ENCODE measurements at regions not wholly inside any gene's neighbourhood (a gene's known extent, or its start where the extent isn't known, plus 50 kb on each side); places are given as distances from the start of the nearest gene placed in this dataset.

- no peak for FAIRE-seq
These were observed 673.7 kb downstream of the CDH8 start for GRCh38 chr16:61362585-61362984.

DNA sequence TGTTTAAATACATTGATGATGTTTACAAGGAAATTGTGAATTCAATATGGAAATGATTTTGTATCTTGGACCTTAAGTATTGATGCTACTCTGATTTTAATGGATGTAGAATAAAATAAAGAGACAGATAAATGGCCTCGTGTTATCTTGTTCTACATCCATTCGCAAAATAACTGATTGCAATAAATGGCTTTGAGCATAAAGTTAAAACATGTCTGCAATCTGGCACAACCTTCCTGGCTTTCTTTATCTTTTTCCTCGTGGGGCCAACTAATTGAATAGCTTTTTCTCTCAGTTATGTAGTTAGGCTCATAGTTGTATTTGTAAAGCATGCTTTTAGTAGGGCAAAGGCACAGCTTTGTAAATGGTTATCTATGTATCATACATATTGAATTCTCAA is 691.4 kb downstream of the CDH8 start:
- DNase-seq (ENCODE audit: insufficient read length, low spot score) (no peak), FAIRE-seq (no peak)

More at GRCh38 chr16:61362585-61362984, 673.7 kb downstream of the CDH8 start:
- no peak for DNase-seq (ENCODE audit: insufficient read length, low spot score)

- DNase-seq (ENCODE audit: insufficient read length, low spot score) (no peak), FAIRE-seq (no peak)
These were observed 703.8 kb downstream of the CDH8 start for GRCh38 chr16:61332461-61332860.

- FAIRE-seq (no peak), DNase-seq (ENCODE audit: insufficient read length, low spot score) (no peak)
These were observed 712.2 kb downstream of the CDH8 start for GRCh38 chr16:61324044-61324443.

DNA sequence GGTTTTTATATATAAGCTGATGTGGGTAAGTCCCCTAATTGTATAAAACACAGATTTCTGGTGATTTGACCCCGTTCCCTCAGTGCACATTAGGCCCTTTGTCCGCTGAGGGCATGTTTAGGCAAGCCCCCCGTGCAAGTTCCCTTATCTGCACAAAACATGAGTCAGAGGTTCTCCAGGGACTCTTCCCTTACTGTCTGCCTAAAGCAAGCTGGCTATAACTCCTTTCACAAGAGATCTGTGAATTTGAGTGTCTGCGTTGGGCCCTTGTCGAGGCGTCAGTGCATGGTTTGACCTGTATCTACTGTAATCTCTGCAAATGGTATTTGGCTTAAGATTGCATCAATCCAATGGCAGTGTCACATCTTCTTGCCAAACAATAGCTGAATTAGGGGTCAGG is 712.8 kb downstream of the CDH8 start:
- no peak for DNase-seq (ENCODE audit: insufficient read length, low spot score)
- no peak for FAIRE-seq

- DNase-seq (ENCODE audit: insufficient read length, low spot score) (no peak), FAIRE-seq (no peak)
These were observed 715.4 kb downstream of the CDH8 start for GRCh38 chr16:61320791-61321190.

DNA sequence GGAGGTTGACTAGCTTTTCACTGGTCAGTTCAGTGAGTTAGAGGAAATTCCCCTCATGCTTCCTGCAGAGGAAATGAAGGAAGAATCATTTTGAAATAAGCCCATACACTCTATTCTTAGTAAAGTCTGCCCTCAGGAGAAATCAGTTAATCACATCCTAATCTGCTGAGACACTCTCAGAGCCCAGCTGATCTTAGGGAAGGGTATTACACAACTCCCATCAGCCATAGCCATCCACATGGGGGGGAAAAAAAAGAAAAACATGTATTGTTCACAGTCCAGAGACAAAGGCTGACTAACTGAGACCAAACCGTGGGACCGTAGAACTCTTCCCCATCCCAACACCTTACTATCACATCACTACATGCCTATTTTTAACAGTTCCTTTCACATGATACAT is 722.3 kb downstream of the CDH8 start:
- FAIRE-seq (no peak), DNase-seq (ENCODE audit: insufficient read length, low spot score) (no peak)

DNA sequence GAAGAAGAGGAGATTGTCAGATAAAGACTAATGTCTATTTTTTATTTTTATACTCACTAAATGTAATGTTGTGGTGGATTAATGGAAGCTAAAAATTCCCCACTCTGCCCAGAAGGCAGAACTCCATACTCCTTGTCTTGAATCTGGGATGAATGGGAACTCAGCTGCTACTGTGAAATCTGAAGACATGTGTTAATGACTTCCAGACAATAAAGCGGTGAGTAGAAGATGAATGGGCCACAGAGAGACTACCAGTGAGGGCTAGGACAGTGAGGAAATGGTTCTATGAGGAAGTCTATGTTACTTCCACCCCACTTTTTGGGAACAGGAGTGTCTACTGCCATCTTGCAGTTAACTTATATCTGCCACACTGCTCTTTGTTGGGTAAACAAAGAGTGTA is 726.9 kb downstream of the CDH8 start:
- no peak for FAIRE-seq
- no peak for DNase-seq (ENCODE audit: insufficient read length, low spot score)

DNA sequence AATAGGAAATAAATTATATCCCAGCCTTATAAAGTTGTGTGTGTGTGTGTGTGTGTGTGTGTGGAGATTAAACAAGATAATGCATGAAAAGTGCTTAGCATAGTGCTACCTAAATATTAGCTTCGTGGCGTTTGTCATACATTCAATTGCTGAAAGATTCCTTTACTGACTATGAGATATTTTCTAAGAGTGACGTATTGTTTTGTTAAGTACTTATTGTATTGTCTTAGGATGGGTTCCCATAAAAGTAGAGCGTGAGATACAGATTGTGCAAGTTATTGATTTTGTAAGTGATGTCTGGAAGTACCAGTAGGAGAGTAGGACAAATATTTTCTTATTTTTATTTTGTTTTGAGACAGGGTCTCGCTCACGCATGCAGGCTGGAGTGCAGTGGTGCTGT is 730.0 kb downstream of the CDH8 start:
- FAIRE-seq = no peak
- DNase-seq (ENCODE audit: insufficient read length, low spot score) = no peak

DNA sequence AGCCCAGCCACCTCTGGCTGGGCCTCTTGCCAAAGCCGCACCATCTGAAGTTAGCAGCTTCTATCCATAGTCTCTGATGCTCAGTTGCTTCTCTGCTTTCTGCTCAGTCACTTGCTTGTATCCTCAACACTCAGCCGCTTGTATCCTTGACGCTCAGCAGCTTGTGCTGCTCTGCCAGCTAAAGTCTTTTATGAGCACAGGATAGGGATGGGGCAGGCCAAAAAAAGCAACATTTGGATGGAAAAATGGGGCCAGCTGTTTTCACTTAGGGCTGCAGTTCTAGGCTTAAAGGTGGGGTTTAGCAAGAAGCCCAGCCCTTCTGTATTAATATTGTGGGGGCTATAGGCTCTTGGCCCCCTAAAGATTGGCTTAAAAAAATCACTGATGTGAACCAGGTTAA is 739.4 kb downstream of the CDH8 start:
- DNase-seq (ENCODE audit: insufficient read length, low spot score) (no peak), FAIRE-seq (no peak)

DNA sequence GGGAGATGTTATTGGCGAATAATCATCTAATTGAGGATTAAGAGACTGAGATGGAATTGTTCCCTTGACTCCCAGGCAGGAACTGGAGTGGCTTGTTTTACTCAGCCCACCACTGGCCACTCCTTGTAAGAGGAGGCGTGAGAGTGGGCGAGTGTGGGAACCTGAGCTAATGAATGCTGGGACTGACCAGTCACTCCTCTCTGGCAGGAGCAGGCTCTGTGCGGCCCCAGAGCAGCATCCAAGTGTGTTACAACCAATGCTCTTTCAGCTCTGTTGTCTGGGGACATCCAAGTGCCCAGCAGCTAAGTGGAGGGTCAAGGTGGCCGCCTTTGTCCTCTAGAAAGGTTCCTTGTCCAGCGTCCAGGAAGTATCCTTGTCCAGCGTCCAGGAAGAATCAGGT is 739.9 kb downstream of the CDH8 start:
- FAIRE-seq (no peak), DNase-seq (ENCODE audit: insufficient read length, low spot score) (no peak)

DNA sequence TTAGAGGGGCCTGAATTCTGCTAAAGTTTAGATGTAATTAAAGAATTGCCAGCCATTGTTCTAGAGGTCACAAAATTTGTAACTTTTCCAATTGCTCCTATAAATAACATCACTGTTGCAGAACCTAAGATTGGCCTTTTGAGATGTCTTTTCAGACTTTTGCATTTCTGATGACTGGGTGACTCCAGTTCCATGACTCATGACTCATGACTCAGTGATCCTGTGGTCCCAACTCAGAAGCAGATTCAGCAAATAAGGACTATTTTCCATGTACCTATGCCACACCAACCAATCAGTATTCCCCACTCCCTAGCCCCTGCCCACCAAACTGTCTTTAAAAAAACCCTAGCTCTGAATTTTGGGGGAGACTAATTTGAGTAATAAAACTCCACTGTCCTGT is 740.9 kb downstream of the CDH8 start:
- FAIRE-seq (no peak), DNase-seq (ENCODE audit: insufficient read length, low spot score) (no peak)

- no peak for FAIRE-seq
These were observed 747.1 kb downstream of the CDH8 start for GRCh38 chr16:61289141-61289540.

GRCh38 chr16:61277849-61278248 is 758.4 kb downstream of the CDH8 start:
- FAIRE-seq = no peak
- DNase-seq (ENCODE audit: insufficient read length, low spot score) = no peak

More at GRCh38 chr16:61289141-61289540, 747.1 kb downstream of the CDH8 start:
- DNase-seq (ENCODE audit: insufficient read length, low spot score) = no peak

- FAIRE-seq (no peak), DNase-seq (ENCODE audit: insufficient read length, low spot score) (no peak)
These were observed 762.0 kb downstream of the CDH8 start for GRCh38 chr16:61274211-61274610.

- FAIRE-seq (no peak), DNase-seq (ENCODE audit: insufficient read length, low spot score) (no peak)
These were observed 765.5 kb downstream of the CDH8 start for GRCh38 chr16:61270726-61271125.

DNA sequence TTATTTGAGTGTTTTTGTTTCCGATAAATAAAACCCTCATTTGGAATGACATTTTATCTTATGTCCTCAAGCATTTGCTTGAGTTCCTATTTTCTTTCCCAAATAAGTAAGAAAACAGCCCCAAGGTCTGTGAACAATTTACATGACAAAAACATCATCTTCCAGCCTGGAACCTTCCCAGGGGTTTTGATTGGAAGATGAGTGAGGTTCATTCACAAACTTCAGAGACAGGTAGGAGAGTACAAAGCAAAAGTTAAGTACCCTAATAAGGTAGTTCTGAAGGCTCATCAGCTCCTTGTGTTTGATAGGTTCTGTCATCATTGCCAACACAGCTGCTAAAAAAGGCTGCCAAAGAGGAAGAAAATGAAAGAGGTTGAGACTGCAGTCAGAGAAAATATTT is 772.8 kb downstream of the CDH8 start:
- no peak for FAIRE-seq
- no peak for DNase-seq (ENCODE audit: insufficient read length, low spot score)

GRCh38 chr16:61261315-61261714 is 774.9 kb downstream of the CDH8 start:
- DNase-seq (ENCODE audit: insufficient read length, low spot score) = no peak
- no peak for FAIRE-seq

GRCh38 chr16:61246592-61246991 is 789.6 kb downstream of the CDH8 start:
- FAIRE-seq (no peak), DNase-seq (ENCODE audit: insufficient read length, low spot score) (no peak)

GRCh38 chr16:61243954-61244353 is 792.3 kb downstream of the CDH8 start:
- FAIRE-seq (no peak), DNase-seq (ENCODE audit: insufficient read length, low spot score) (no peak)

DNA sequence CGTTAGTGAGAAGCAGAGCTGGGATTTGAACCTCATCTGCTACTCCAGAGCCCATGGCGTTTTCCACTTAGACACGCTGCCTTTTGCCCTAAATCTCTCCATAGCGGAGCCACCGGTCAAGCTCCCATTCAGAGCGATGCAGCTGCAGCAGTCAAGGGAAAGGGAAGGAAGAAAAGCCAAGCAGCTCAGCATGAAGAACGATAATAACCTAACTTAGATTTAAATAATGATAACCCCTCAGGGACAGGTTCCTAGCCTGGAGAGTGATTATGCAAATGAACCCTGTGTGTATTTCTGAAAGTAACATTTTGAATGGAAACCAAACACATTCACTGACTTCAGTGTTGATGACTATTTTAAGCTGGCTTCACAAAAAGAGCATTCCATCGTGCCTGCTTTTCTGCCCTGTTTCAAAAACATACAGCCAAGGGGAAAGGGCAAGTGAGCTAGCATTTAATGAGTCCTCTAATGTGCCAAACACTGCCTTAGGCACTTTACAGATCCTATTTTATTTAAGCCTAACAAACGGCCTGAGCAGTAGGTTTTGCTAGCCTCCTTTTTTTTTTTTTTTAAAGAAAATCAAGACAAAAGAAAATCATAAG is 798.3 kb downstream of the CDH8 start:
- no peak for FAIRE-seq
- no peak for DNase-seq (ENCODE audit: insufficient read length, low spot score)

DNA sequence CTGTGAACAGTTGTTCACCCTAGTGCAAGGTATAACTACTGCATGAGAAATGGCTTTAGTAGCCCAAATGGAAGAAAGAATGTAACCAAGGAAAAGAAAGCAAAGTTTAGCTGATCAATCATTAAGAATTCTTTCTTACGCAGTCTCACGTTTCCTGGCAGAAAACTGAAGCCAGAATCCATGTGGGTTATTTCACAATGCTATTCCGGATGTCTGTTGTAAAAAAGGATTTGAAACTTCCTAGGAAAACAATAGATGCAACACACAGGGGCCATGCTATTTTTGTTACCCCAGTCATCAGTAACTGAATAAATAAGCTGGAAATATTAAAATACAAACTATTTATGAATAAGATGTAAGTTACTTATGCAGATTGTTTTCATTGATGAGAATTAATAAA is 802.5 kb downstream of the CDH8 start:
- no peak for FAIRE-seq
- no peak for DNase-seq (ENCODE audit: insufficient read length, low spot score)

GRCh38 chr16:61228371-61228770 is 807.9 kb downstream of the CDH8 start:
- DNase-seq (ENCODE audit: insufficient read length, low spot score) = no peak
- FAIRE-seq = no peak
